IPS-20b (cell line): ENCODE measurements at regions not wholly inside any gene's neighbourhood (a gene's known extent, or its start where the extent isn't known, plus 50 kb on each side); places are given as distances from the start of the nearest gene placed in this dataset.

Experiments
- H3K27ac ChIP-seq: one replicate; pipeline ENCODE4 v1.5.1; 2013; ENCODE audit warnings: low read length
- H3K27me3 ChIP-seq: 2 replicates; pipeline ENCODE4 v1.6.1; 2013; ENCODE audit warnings: mild to moderate bottlenecking, low read length, inconsistent platforms; ENCODE audit not compliant: insufficient read depth
- H3K36me3 ChIP-seq: 2 replicates; pipeline ENCODE4 v1.6.1; 2013; ENCODE audit warnings: low read depth, mild to moderate bottlenecking, inconsistent platforms, low read length, moderate library complexity; ENCODE audit not compliant: insufficient read depth
- H3K4me1 ChIP-seq: 2 replicates; pipeline ENCODE4 v1.6.1; 2013; ENCODE audit warnings: mild to moderate bottlenecking, control low read depth, inconsistent platforms, low read length, moderate library complexity; ENCODE audit not compliant: insufficient read depth
- H3K4me3 ChIP-seq: 2 replicates; pipeline ENCODE4 v1.5.1; 2013; ENCODE audit warnings: mild to moderate bottlenecking, low read length, inconsistent platforms
- H3K9ac ChIP-seq: 2 replicates; pipeline ENCODE4 v1.6.1; 2013; ENCODE audit warnings: low read depth, mild to moderate bottlenecking, inconsistent platforms, low read length, moderate library complexity
- H3K9me3 ChIP-seq: 2 replicates; pipeline ENCODE4 v1.6.1; 2013; ENCODE audit warnings: mild to moderate bottlenecking, low read depth, low read length, inconsistent platforms; ENCODE audit not compliant: insufficient read depth

- Histone ChIP-seq H3K9me3 (no peaks in the 10 kb centered on the region), H3K4me1 (peaks cover 3% of the 10 kb centered on the region; the same call in 1 of the 2 replicates), H3K9ac (no peak overlapping the region), H3K4me3 (no peak overlapping the region), H3K27ac (no peak overlapping the region), H3K36me3 (no peaks in the 10 kb centered on the region), H3K27me3 (no peaks in the 10 kb centered on the region)
Observed at GRCh38 chr10:83166344-83166743, 973.0 kb upstream of the GHITM start.

DNA sequence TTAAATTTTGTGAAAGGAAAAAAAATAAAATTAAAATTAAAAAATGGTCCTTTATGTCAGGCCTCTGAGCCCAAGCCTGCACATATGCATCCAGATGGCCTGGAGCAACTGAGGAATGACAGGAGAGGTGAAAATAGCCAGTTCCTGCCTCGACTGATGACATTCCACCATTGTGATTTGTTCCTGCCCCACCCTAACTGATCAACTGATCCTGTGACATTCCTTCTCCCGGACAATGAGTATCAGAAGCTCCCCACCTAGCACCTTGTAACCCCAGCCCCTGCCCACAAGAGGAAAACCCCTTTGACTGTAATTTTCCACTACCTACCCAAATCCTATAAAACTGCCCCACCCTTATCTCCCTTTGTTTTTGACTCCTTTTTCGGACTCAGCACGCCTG, 972.2 kb upstream of the GHITM start:
- H3K27ac ChIP-seq, result no peak overlapping the region
- H3K36me3 ChIP-seq, result no peaks in the 10 kb centered on the region
- no peak overlapping the region for H3K9ac ChIP-seq

GRCh38 chr10:83176901-83177300, 962.4 kb upstream of the GHITM start:
- no peaks in the 10 kb centered on the region for H3K36me3 ChIP-seq
- H3K4me3 ChIP-seq, result no peak overlapping the region
- no peak overlapping the region for H3K27ac ChIP-seq
- no peak overlapping the region for H3K9ac ChIP-seq
- H3K9me3 ChIP-seq, result 0 out of 2 replicates have a peak, but pooled peaks cover 3% of the 10 kb centered on the region
- H3K27me3 ChIP-seq, result no peaks in the 10 kb centered on the region
- no peaks in the 10 kb centered on the region for H3K4me1 ChIP-seq

More for the DNA sequence above, 972.2 kb upstream of the GHITM start:
- Histone ChIP-seq H3K27me3 (no peaks in the 10 kb centered on the region), H3K4me1 (peaks cover 3% of the 10 kb centered on the region; the same call in 1 of the 2 replicates), H3K4me3 (no peak overlapping the region), H3K9me3 (no peaks in the 10 kb centered on the region)

DNA sequence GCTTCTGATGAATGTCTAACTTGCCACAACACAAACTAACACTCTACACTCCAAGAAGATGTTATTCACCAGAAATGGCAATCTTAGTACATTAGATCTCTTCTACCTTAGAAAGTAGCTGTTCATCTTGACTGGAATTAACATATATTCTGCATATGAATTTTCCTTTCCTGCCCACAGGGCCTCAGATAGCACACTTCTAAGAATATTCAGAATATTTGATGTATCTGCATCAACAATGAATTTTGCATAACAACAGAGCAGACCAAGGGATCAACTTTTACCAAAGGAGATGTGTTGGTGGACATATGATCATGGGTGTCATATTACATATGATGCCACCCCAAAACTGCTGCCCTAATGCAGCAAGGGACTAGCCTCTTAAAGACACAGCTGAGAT, 960.8 kb upstream of the GHITM start:
- Histone ChIP-seq H3K9me3 (0 out of 2 replicates have a peak, but pooled peaks cover 3% of the 10 kb centered on the region), H3K9ac (no peak overlapping the region), H3K4me3 (no peak overlapping the region), H3K27me3 (no peaks in the 10 kb centered on the region), H3K36me3 (no peaks in the 10 kb centered on the region), H3K4me1 (no peaks in the 10 kb centered on the region), H3K27ac (no peak overlapping the region)

DNA sequence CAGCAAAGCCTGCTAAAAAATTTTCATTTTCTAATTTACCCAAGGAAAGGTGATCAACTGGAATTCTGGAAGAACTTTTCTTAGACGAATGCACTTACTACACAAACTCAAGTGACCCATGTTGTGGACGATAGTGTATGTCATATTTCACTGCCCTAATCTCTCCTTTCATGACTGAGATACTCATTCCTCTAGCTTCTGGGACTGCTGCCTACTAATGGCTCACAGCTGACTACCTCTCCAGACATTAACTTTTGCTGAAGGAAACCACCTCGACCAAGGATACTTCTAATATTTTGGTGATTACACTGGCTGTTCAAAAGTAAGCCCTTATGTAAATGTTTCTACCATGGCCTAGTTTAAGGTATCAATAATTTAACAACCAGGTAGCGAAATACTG, 959.9 kb upstream of the GHITM start:
- no peaks in the 10 kb centered on the region for H3K4me1 ChIP-seq

GRCh38 chr10:83182076-83182475, 957.2 kb upstream of the GHITM start:
- no peaks in the 10 kb centered on the region for H3K27me3 ChIP-seq
- H3K9ac ChIP-seq, result no peak overlapping the region
- H3K27ac ChIP-seq, result no peak overlapping the region
- no peak overlapping the region for H3K4me3 ChIP-seq
- no peaks in the 10 kb centered on the region for H3K36me3 ChIP-seq
- H3K9me3 ChIP-seq, result peaks cover 4% of the 10 kb centered on the region
- no peaks in the 10 kb centered on the region for H3K4me1 ChIP-seq

More for the DNA sequence above, 959.9 kb upstream of the GHITM start:
- Histone ChIP-seq H3K27me3 (no peaks in the 10 kb centered on the region), H3K4me3 (no peak overlapping the region), H3K27ac (no peak overlapping the region), H3K9me3 (0 out of 2 replicates have a peak, but pooled peaks cover 3% of the 10 kb centered on the region), H3K9ac (no peak overlapping the region), H3K36me3 (no peaks in the 10 kb centered on the region)

GRCh38 chr10:83184641-83185040, 954.7 kb upstream of the GHITM start:
- Histone ChIP-seq H3K4me3 (no peak overlapping the region), H3K9ac (no peak overlapping the region), H3K4me1 (no peaks in the 10 kb centered on the region), H3K27me3 (no peaks in the 10 kb centered on the region), H3K27ac (no peak overlapping the region), H3K36me3 (no peaks in the 10 kb centered on the region), H3K9me3 (peaks cover 4% of the 10 kb centered on the region)

- H3K27me3 ChIP-seq, result no peaks in the 10 kb centered on the region
- H3K9ac ChIP-seq, result no peak overlapping the region
- no peaks in the 10 kb centered on the region for H3K36me3 ChIP-seq
- H3K4me3 ChIP-seq, result no peak overlapping the region
- no peak overlapping the region for H3K27ac ChIP-seq
- H3K4me1 ChIP-seq, result peaks cover 5% of the 10 kb centered on the region; the same call in 1 of the 2 replicates
- peaks cover 4% of the 10 kb centered on the region for H3K9me3 ChIP-seq
Observed at GRCh38 chr10:83190614-83191013, 948.7 kb upstream of the GHITM start.

DNA sequence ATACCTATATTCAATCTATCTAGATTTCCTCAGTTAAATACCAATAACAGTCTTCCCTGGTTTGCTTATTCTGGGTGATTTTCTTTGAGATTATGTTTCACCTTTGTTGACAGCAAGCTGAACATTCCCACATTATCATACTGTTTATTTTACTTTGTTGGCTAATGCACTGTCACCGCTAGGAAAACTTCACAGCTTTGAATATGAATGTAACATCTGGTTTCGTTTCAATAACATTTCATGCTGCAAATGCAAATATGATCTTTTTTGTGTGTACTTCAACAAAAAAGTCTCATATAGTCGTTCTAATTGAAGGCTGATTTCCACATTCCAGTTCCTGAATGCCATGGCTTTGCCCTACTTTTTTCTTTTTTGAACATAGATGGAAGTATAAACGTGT, 946.3 kb upstream of the GHITM start:
- H3K36me3 ChIP-seq, result no peaks in the 10 kb centered on the region

DNA sequence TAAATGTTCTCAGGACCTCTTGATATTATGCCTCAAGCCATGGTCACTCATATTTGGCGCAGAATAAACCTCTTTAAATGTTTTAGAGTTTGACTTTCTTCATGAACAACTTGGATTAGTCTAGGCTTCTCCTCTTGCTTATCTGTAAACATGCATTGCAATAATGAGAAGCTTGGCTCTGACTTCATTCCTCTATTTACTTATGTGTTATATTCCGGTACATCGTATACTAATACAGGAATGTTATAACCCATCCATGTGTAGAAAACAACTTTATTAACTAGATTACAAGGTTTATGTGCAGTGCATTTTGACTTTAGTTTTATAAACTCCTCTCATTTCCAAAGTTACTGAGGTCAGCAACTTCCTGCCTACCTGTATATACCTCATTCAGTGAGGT, 944.3 kb upstream of the GHITM start:
- no peak overlapping the region for H3K9ac ChIP-seq
- no peak overlapping the region for H3K27ac ChIP-seq
- no peaks in the 10 kb centered on the region for H3K9me3 ChIP-seq
- no peaks in the 10 kb centered on the region for H3K27me3 ChIP-seq
- H3K4me3 ChIP-seq, result no peak overlapping the region
- H3K4me1 ChIP-seq, result peaks cover 5% of the 10 kb centered on the region; the same call in 1 of the 2 replicates
- H3K36me3 ChIP-seq, result no peaks in the 10 kb centered on the region

More for the DNA sequence above, 946.3 kb upstream of the GHITM start:
- Histone ChIP-seq H3K4me1 (peaks cover 5% of the 10 kb centered on the region; the same call in 1 of the 2 replicates), H3K27ac (no peak overlapping the region), H3K9me3 (no peaks in the 10 kb centered on the region), H3K27me3 (no peaks in the 10 kb centered on the region), H3K9ac (no peak overlapping the region), H3K4me3 (no peak overlapping the region; the same call in 1 of the 2 replicates)

DNA sequence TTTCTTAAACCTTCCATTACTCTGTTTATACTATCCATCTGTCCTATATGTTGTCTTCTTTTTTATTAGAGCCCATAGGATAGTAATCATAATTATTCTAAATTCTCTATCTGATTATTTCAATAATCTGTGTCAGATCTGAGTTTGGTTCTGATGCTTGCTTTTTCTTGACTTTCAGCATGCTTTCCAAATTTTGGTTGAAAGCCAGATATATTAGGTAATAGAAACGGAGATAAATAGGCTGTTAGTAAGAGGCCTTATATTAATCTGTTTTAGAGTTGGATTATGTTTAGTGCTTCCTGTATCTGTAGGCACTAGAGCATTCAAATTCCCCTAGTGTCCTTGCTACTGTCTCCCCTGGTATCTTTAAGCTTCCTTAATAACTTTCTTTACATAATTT, 939.9 kb upstream of the GHITM start:
- no peaks in the 10 kb centered on the region for H3K9me3 ChIP-seq
- H3K27ac ChIP-seq, result no peak overlapping the region
- H3K4me3 ChIP-seq, result no peak overlapping the region
- H3K27me3 ChIP-seq, result no peaks in the 10 kb centered on the region
- no peak overlapping the region for H3K9ac ChIP-seq
- no peaks in the 10 kb centered on the region for H3K4me1 ChIP-seq
- H3K36me3 ChIP-seq, result no peaks in the 10 kb centered on the region

DNA sequence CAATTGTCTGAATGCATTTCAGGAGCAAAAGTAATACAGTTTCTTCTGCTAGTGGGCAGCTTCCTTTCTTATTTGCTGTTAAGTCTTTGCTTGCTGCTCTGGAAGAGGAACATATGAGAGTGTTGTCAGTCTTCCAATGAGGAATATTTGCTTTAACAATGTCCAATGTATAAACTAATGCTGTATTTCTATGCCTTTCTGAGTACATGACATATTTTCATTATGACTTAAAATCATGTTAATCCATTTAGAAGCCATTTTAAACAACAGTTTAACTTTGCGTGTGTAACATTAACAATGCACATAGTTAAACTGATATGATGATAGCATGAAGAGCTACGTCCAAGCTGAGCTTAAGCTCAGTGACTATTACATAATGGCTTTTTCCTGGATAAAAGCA, 933.4 kb upstream of the GHITM start:
- Histone ChIP-seq H3K4me1 (peaks cover 9% of the 10 kb centered on the region; the same call in 1 of the 2 replicates), H3K27me3 (no peaks in the 10 kb centered on the region), H3K9ac (no peak overlapping the region), H3K27ac (no peak overlapping the region), H3K4me3 (no peak overlapping the region), H3K9me3 (no peaks in the 10 kb centered on the region), H3K36me3 (no peaks in the 10 kb centered on the region)
